Hepatic stellate cell (primary cell): ENCODE measurements at regions not wholly inside any gene's neighbourhood (a gene's known extent, or its start where the extent isn't known, plus 50 kb on each side); places are given as distances from the start of the nearest gene placed in this dataset.

Experiments used
- DNase-seq: peaks from one replicate; pipeline ENCODE4 v3.0.0; 2011; ENCODE audit warnings: low spot score

DNA sequence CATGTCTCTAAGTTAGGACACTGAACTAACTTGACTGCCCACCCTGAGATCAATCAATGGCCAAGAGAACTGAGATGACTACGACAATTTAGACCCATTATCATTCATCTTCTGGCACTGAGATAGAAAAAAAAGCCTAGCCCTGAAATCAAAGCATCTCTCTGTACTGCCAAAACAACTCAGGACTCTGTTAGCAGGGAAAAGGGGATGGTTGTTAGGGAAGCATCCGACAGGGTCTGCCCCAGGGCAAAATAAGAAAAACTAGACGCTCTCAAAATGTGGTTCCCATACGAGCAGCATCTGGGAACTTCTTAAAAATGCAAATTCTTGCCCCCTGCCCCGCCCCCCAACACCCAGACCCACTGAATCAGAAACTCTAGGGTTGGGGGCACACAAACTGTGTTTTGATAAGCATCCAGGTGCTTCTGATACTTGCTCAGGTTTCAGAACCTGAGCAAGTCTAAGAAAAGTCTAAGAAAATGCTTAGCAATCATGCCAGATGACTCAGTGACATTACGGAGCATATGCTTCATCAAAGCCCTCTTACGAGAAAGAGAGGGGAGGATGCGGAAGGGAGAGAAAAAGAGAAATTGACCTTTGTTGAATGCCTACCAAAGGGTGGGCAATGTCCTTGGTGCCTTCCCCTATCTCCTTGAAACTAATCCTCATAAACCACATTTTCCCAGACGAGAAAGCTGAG, 172.8 kb upstream of the HES1 start:
- DNase-seq, result no peak

DNA sequence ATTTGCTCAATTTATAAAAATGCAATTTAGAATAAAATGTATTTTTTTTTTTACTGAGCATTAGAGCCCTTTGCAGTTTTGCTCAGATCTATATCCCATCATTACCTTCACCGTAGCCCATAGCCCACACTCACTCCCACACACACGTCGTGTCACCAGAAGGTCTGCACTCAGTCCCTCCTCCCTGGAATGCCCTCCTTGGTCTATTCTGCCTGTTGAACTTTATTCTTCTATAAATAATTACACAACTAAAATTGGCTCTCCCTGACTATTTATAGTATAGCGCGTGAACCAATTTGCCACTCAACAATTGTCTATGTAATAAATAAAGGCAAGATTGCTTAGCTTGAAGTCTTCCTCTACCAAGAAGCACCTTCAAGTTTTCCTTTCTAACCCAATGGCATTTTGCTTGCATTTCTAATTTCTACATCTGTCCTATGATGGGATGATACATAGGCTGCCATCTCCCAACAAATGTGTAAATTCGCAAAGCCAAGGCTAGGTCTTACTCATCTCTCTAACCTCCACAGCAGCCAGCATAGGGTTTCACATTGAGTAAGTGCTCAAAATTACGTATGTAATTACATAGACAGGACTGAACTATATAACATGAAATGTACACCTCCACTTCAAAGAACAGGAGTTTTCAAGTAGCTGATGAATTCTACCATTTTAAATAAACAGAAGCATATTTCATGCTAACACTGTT, 172.0 kb upstream of the HES1 start:
- DNase-seq, result no peak

DNA sequence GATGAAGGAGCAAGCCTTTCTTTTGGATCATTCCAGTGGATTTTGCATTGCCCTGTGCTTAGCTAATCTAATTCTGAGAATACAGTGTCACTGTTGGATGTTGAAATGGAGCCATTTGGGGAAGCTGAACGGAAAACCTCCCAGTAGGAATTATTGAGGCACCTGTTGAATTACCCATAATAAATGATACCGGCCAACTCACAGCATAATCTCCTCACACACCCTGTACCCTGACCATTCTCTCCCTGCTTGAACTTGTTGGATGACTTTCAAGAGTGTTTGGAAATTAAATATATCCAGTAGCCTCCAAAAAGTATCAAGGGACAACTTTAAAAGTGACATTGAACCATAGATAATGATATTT, 171.4 kb upstream of the HES1 start:
- no peak for DNase-seq

DNA sequence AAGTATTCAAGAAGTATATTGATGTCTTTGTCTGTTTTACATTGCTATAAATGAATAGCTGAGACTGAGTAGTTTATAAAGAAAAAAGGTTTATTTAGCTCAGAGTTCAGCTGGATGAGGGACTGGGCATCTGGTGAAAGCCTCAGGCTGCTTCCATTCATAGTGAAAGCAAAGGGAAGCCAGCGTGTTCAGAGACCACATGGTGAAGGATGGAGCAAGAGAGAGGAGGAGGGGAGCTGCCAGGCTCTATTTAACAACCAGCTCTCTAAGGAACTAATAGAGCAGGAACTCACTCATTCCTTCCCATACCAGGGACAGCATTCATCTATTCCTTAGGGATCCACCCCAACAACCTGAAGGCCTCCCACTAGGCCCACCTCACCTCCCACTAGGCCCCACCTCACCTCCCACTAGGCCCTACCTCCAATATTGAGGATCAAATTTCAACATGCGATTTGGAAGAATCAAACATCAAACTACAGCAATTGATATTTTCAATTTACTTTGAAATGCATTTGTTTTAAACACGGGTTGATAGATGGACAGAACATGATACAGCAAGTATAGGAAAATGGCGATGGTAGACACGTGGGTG, 167.5 kb upstream of the HES1 start:
- DNase-seq, result no peak

DNA sequence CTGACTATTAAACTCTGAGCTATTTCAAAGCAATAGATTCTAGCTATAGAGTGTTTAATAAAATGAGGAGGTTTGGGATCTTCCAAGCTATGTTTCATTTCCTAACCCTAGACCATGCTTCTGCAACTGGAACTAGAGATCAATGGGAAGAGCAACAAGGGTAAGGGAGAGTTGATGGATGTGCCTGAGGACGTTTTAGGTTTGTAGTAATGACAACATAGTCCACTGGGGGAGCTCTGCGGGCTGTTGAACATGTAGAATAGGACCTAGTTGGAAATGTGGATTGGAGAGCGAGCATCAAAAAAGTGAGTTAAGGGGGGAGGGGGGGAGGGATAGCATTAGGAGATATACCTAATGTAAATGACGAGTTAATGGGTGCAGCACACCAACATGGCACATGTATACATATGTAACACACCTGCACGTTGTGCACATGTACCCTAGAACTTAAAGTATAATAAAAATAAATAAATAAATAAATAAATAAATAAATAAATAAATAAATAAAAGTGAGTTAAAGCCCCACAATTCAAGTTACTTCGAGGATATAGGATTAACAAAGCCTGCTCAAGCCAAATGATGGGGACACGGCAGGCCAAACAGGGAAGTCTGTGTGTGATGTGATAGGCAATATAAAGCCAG, 165.7 kb upstream of the HES1 start:
- DNase-seq, result peak; percentile 26

DNA sequence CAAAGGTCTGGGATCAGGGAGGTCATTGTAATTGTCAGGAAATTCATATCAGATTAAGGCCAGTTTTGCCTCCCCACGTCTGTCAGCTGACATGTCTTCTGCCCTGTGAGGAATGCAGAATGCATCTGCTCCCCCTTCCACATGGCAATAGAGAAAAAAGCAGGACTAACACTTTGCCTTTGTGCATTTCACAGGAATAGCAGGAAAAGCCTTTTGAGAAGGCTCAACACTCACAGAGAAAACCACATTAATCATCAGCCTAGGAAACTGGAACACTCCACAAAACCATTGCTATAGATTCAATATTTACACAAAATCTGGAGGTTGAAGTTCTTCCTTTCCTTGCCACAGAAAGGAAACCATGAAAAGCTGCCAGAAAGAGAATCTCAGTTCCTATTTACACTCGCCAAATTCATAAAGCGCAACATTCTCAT, 165.2 kb upstream of the HES1 start:
- no peak for DNase-seq

DNA sequence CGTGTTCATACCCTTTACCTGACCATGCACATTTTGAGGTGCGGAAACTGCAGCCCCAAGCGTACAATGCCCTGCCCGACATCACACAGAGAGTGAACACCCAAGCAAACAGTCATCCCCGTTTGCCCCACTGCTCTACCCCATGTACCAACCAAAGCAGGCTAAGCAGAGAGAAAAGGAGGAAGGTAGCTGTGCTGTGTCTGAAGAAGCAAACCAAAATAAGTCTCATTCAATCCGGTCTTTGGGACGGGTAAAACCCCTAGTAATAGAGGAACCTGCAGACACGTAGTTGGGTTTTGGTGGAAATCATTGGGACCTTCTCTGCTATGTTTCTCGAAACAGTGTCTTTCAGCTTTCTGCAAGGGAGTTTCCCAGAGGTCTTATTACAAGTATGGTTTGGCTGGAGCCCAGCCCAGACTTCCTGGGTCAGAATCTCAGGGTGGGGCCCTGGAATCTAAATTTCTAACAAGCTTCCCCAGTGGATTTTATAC, 164.6 kb upstream of the HES1 start:
- no peak for DNase-seq

DNA sequence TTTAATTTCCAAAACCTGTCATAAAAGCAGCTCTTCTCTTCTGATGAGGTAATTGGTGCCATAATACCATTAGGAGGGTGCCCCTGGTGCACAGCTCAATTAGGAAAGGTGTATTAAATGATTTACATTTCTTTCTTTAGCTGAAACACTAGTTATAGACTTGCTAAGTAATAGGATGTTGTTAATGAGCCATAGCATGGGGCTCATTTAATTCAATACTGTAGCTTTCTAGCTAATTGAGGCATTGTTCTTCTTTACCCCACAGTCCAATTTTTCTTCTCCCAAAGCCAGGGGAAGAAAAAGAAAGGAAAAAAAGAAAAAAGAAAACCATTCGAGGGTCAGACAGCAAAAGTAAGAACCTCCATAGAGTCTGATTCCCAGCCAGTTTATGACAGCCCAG, 164.0 kb upstream of the HES1 start:
- no peak for DNase-seq

DNA sequence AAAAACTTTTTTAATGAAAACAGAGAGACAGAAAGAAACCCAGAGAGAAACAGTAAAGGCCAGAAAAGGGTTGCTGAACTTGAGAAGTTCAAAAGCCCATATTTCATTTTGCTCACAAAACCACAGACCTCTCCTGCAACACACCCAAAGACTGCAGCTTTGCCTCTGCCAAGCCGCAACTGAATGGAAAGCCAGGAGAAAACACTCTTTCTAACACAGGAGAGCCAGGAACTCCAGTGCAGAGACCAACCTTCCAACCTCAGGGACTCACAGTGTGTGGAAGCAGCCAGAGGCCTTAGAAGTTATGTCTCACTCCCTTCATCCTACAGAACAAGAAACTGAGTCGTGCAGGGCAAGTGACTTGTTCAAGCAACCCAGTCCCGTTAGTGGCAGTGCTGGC, 163.1 kb upstream of the HES1 start:
- DNase-seq, result no peak

DNA sequence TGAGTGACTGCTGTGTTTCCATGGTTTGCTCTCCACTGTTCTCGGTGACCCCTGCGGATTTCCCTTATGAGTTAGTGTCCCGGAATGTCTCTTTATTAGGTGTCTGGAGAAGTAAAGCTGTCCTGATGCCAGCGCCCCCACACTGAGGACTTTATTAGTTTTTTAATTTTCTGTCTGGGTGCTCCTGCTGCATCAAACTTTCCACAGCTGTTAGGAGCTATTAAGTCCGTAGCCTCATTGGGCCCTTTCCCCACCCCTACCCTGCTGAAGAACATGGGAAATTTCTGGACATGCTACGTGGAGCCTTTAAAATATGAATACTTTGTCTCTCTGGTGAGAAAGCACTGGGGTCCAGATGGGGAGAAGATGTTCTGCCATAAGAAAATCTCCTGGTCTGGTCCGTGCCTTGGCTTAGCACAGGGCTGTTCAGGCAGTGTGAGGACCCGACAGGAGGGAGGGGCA, 161.7 kb upstream of the HES1 start:
- DNase-seq, result no peak

DNA sequence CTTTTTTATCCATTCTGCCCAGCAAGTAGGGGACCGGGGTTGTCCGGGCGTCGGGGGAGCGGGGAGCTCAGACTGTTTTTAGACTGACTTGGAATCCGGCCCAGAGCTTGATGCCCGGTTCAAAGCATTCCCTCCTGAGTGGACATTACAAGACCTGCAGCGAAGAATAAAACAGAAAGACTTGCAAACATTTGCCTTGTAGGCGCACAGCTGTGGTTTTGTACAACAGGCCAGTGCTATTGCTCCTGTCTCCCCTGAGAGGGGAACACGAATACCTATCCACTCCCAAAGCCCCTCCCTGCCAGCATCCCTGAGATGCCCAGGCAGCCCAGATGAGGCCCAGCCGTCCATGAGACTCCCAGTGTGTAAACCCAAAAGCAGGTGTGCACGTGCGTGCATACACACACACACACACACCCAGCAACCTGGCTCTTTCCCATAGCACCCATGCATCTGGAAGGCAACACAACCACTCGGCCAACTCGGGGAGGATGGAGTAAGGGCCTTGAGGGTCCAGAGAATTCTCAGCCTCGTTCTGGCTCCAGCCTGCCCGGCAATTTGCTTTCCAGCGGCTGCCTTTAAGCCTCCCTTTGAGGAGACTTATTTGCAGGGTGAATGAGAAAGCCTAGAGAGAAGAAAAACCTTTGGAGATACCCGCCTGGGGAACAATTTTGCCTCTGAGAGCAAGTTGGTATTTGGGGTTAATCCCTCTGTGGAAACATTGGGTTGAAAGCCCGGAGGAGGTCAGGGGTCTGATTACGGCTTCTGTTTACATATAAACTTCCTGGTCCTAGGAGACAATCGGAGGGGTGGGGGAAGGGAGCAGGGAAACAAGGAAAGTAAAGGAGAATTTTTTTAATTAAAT, 161.0 kb upstream of the HES1 start:
- no peak for DNase-seq

DNA sequence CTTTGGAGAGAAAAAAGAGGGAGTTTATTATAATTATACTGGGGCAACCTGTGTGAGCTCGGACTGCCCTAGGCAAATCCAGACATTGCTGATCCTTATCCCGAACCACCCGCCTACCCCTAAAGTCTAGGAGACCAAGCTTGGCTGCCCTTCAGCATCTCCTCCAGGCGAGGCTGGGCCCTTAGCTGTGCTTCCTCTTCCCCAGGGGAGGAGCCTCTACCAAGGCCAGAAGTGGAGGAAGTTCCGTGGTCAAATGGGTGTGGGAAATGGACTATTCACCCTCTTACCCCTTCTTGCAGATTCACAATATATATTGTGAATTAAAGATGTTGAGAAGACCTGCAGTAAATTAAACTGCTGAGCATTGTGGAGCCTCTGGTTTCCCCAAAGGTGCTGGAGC, 158.3 kb upstream of the HES1 start:
- no peak for DNase-seq

DNA sequence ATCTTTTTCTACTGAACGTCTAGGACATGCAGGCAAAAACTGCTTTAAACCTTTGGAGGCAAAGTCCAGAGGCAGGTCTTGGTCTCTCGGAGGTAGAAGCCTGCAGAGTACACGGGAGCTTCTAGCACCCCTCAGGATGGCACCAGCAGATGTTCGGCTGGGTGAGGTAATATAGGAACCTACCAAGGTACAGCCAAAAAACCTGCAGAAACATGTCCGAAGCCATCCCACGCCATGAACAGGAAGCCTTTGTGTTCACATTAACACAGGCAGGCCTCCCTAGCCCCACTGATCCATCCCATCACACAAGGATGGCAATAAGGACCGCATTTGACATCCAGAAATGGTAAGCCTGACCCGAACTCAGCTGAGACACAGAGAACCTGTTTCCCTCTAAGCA, 157.9 kb upstream of the HES1 start:
- no peak for DNase-seq

DNA sequence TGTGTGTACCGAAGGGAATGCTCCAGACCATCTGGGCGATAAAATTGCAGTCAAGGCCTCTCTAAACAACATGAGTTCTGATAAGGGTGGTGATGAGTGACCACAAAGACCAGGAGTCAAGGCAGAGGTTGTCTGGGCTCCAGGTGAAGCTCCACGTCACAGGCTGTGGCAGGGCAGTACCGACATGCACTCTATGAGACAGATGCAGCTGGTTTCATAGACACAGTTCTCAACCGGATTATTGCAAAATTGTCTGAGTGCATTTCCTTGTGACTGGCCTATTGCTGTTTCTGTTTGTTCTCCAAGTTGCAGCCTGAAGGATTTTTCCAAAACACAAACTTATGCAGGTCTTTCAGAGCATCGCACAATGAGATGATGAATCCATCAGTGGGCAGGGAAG, 157.5 kb upstream of the HES1 start:
- DNase-seq, result no peak

DNA sequence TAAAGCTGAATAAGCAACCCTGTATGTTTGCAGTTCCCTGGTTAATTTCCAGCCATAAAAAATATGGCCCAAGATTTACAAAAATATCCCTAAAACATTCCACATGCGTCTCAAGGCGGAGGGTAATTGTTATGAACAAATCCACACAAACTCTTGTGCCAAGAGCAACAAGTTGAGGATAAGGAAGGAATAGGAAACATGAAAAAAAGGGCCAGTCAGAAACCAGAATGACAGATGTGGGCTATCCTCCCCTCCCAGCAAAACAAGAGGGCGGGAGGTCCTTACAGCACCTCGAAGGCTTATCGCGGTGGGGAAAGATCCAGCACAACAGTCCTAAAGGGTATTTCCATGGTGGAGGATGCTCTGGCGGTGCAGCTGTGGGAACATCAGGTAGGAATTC, 155.6 kb upstream of the HES1 start:
- no peak for DNase-seq

DNA sequence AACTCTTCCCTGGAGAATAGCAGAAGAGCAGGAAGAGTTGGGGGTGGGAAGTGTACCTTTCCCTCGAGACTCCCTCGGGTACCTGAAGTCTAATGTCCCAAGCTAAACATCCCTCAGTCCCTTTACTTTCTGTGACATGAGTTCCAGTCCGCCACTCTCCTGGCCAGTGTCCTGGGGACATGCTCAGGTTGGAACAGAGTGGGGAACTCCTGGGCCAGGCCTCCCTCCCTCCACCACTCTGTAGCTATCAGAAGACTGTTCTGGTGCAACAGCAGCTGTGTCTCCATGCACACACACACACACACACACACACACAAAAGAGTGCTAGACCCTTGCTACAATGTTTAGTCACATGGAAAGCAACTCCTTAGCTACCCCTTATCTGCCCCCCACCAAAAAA, 155.0 kb upstream of the HES1 start:
- no peak for DNase-seq

DNA sequence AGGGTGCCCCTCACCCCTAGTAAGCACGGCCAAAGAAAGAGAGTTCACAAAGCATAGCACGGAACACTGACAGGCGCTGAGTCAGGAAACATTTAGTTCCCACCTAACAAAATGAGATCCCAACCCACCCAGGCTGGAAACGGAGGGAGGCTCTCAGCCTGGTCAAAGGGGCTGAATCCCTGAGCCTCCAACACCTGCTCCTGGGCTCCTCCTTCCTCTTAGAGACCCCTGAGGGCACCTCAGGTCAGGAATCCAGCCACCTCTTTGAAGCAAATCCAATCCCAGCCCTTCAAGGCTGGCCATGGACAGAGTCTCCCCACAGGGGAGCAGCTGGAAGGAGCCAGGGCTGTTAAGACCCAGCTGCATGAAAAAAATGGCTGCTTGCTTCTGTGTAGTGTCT, 154.4 kb upstream of the HES1 start:
- no peak for DNase-seq

DNA sequence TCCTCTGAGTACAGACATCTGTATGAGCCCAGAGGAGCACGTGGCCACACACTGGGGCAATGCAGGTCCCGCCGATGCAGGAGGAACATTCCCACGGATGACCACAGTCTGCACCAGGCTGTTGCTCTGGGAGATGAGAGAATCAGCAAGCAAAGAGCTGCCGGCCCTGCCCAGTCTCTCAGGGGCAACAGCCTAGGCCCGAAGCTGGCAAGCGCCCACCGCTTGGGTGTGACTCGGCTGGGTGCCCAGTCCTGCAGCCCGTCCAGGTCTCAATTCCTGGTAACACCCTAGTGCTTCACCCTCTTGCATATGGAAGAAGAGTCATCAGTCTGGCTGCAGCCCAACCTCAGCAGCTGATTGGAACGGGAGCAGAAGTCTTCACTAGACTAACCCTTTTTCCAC, 153.7 kb upstream of the HES1 start:
- no peak for DNase-seq

DNA sequence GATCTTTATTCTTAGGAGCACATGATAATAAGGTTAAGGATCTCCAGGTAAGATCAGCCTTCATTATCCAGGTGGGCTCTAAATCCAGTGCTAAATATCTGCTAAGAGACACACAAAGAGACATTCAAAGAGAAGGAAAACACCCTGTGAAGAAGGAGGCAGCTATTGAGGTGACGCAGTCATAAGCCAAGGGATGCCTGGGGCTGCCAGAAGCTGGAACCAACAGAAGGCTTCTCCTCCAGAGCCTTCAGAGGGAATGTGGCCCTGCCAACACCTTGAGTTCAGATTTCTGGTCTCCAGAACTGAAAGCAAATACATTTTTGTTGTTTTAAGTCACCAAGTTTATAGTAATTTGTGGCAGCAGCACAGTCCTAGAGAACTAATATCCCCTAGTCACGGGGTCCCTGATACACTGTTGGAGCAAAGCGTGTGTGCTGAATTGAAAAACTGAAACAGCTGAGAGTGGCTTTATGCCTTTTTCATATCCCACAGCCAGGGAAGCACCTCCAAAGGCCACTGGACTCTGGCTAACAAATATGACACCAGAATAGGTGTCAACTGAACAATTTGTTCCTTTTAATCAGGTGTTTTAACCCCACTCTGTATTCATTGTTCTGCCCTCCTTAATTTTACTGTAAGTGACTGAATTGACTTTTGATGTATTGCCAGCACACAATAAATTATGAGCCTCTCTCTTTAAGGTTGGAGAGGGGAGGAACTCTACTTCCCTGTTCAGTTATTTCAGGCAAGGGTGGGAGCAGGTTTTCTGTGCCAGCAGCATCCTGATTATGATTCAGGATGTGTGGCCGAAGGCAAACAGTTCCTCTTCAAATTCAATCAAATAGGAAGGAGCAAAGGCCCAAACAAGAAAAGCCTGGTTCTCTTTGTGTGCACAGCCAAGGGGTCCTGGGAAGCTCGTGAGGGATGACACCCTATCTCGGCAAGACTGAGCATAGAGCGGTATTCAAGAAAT, 151.8 kb upstream of the HES1 start:
- DNase-seq, result no peak

DNA sequence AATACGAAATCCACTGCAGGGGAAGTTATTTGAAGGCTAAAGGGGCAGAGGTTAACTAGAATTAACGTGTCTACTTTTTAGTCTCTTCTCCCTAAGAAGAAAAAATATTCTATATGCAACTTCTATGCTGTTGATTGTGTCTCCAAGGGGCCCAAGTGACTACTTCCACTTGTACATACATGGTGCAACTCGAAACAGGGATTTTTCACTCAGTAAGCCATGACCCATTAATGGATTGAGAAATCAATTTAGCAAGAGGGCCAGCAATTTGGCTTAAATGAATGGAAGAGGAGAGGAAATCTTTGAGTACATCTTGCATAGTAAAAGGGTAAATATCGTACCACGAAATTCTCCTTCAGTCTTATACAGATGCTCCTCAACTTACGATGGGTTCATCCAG, 151.1 kb upstream of the HES1 start:
- no peak for DNase-seq

DNA sequence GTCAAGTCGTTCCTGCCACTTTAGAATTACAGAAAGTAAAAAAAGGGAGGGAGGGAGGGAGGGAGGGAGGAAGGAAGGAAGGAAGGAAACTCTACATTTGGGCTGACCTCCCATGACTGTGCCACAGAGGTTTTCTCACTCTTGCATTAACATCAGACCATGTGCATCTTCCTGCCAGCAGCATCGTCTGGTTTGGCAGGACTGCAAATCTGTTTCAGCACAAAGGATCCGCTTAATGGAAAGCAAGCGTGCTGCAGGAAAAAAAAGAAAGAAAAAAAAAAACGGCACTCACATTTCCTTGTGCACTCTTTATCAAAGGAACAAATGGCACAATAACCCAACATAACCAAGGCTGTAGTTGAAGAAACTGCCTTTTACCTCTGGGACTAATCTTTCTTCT, 148.8 kb upstream of the HES1 start:
- no peak for DNase-seq
